ENCODE measurements at regions not wholly inside any gene's neighbourhood (a gene's known extent, or its start where the extent isn't known, plus 50 kb on each side); places are given as distances from the start of the nearest gene placed in this dataset.
"Not testable (repeated sequence)": the region's sequence is repeated elsewhere in the genome, so short reads cannot be mapped to it uniquely, and the experiment has no call there.

DNA sequence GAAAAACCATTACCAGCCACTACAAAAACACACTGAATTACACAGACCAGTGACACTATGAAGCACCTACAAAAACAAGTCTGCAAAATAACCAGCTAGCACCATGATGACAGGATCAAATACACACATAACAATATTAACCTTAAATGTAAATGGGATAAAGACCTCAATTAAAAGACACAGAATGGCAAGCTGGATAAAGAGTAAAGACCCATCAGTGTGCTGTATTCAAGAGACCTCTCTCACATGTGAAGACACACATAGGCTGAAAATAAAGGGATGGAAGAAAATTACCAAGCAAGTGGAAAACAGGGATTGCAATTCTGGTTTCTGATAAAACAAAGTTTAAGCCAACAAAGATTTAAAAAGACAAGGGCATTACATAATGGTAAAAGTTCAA, 482.7 kb upstream of the MCTP2 start:
- Histone ChIP-seq H3K27me3 (ENCODE audit: control insufficient read depth in 1 of 2, insufficient read depth in 2 of 2, low read length in 2 of 2) (no peaks in the 10 kb centered on the region), H3K4me3 (ENCODE audit: low read depth in 1 of 2, low read length in 2 of 2) (no peak overlapping the region), H3K36me3 (ENCODE audit: insufficient read depth, low read length) (no peaks in the 10 kb centered on the region), H3K9ac (ENCODE audit: low read length) (no peak overlapping the region), H3K9me3 (ENCODE audit: low read length) (peaks cover 6% of the 10 kb centered on the region), H3K4me1 (ENCODE audit: insufficient read depth, low read length) (no peaks in the 10 kb centered on the region), H3K27ac (ENCODE audit: low read depth, low read length) (no peak overlapping the region)

DNA sequence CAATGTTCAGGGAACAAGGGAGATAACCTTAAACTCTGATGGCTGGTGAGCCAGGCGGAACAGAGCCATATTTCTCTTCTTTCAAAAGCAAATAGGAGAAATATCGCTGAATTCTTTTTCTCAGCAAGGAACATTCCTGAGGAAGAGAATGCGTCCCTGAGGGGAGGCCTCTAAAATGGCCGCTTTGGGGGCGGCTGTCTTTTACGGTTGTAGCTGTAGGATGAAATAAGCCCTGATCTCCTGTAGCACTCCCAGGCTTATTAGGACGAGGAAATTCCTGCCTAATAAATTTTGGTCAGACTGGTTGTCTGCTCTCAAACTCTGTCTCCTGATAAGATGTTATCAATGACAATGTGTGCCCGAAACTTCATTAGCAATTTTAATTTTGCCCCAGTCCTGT, 496.4 kb upstream of the MCTP2 start:
- H3K9ac ChIP-seq (ENCODE audit: low read length); H3K4me3 ChIP-seq (ENCODE audit: low read depth in 1 of 2, low read length in 2 of 2); H3K4me1 ChIP-seq (ENCODE audit: insufficient read depth, low read length); H3K27me3 ChIP-seq (ENCODE audit: control insufficient read depth in 1 of 2, insufficient read depth in 2 of 2, low read length in 2 of 2); H3K27ac ChIP-seq (ENCODE audit: low read depth, low read length); H3K36me3 ChIP-seq (ENCODE audit: insufficient read depth, low read length); H3K9me3 ChIP-seq (ENCODE audit: low read length): not testable (repeated sequence)

DNA sequence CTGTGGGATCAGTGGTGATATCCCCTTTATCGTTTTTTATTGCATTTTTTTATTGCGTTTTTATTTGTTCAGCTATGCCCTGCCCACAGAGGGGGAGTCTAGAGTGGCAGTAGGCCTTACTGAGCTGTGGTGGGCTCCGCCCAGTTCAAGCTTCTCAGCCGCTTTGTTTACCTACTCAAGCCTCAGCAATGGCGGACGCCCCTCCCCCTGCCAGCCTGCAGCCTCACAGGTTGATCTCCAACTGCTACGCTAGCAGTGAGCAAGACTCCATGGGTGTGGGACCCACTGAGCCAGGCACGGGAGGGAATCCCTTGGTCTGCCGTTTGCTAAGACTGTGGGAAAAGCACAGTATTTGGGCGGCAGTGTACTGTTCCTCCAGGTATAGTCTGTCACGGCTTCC, 500.6 kb upstream of the MCTP2 start:
- Histone ChIP-seq H3K27me3 (ENCODE audit: control insufficient read depth in 1 of 2, insufficient read depth in 2 of 2, low read length in 2 of 2) (no peaks in the 10 kb centered on the region), H3K9ac (ENCODE audit: low read length) (no peak overlapping the region), H3K36me3 (ENCODE audit: insufficient read depth, low read length) (no peaks in the 10 kb centered on the region), H3K4me3 (ENCODE audit: low read depth in 1 of 2, low read length in 2 of 2) (no peak overlapping the region), H3K9me3 (ENCODE audit: low read length) (no peaks in the 10 kb centered on the region), H3K4me1 (ENCODE audit: insufficient read depth, low read length) (no peaks in the 10 kb centered on the region), H3K27ac (ENCODE audit: low read depth, low read length) (no peak overlapping the region)

DNA sequence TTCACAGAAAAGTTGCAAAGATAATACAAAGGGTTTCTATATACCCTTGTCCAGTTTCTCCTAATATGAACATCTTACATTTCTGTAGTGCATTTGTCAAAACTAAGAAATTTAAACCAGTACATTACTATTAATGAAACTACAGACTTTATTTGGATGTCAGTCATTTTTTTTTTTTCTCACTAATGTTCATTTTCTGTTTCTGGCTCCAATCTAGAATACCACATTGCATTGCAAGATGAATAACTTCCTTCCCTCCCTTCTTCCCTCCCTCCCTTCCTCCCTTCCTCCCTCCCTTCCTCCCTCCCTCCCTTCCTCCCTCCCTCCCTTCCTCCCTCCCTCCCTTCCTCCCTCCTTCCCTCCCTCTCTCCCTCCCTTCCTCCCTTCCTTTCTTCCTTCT, 509.2 kb upstream of the MCTP2 start:
- H3K9ac ChIP-seq (ENCODE audit: low read length) = no peak overlapping the region
- no peaks in the 10 kb centered on the region for H3K36me3 ChIP-seq (ENCODE audit: insufficient read depth, low read length)

DNA sequence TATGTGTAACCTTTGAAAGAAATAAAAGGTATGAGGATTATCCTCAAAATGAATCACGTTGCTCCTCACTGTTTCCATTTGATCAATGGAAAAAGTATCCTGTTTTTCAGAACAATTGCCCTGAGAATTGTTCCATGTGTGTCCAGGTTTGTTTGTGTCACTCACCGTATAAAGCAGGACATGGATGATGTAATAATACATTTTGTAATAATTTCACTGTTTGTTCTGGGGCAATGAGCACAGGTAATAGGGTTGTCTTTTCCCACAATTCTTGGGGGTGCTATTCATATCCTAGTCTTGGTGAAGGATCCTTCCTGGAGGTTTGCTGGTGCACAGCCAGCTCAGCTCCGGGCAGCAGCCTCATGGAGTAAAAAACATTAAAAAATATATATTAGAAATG, 510.8 kb upstream of the MCTP2 start:
- Histone ChIP-seq H3K9me3 (ENCODE audit: low read length) (no peaks in the 10 kb centered on the region), H3K27me3 (ENCODE audit: control insufficient read depth in 1 of 2, insufficient read depth in 2 of 2, low read length in 2 of 2) (no peaks in the 10 kb centered on the region), H3K4me1 (ENCODE audit: insufficient read depth, low read length) (no peaks in the 10 kb centered on the region), H3K9ac (ENCODE audit: low read length) (no peak overlapping the region), H3K27ac (ENCODE audit: low read depth, low read length) (no peak overlapping the region), H3K36me3 (ENCODE audit: insufficient read depth, low read length) (no peaks in the 10 kb centered on the region), H3K4me3 (ENCODE audit: low read depth in 1 of 2, low read length in 2 of 2) (no peak overlapping the region)

More for the DNA sequence above, 509.2 kb upstream of the MCTP2 start:
- H3K27me3 ChIP-seq (ENCODE audit: control insufficient read depth in 1 of 2, insufficient read depth in 2 of 2, low read length in 2 of 2) = no peaks in the 10 kb centered on the region
- no peaks in the 10 kb centered on the region for H3K4me1 ChIP-seq (ENCODE audit: insufficient read depth, low read length)
- no peak overlapping the region for H3K4me3 ChIP-seq (ENCODE audit: low read depth in 1 of 2, low read length in 2 of 2)
- H3K9me3 ChIP-seq (ENCODE audit: low read length) = no peaks in the 10 kb centered on the region
- H3K27ac ChIP-seq (ENCODE audit: low read depth, low read length) = no peak overlapping the region

DNA sequence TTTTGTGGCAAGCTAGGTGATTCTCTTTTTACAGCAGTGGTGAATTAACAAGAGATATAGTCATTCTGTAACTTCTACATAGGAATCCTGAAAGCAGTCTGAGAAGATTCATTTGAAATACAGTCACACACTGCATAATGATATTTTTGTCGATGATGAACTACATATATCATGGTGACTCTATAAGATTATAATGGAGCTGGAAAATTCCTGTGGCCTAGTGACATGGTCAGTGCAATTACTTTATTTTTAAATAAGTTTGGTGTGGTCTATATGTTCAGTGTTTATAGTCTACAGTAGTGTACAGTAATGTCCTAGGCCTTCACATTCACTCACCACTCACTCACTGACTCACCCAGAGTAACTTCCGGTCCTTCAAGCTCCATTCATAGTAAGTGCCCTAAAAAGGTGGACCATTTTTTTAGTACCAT, 511.4 kb upstream of the MCTP2 start:
- Histone ChIP-seq H3K4me3 (ENCODE audit: low read depth in 1 of 2, low read length in 2 of 2) (no peak overlapping the region), H3K36me3 (ENCODE audit: insufficient read depth, low read length) (no peaks in the 10 kb centered on the region), H3K4me1 (ENCODE audit: insufficient read depth, low read length) (no peaks in the 10 kb centered on the region), H3K9ac (ENCODE audit: low read length) (no peak overlapping the region), H3K27ac (ENCODE audit: low read depth, low read length) (no peak overlapping the region), H3K27me3 (ENCODE audit: control insufficient read depth in 1 of 2, insufficient read depth in 2 of 2, low read length in 2 of 2) (no peaks in the 10 kb centered on the region), H3K9me3 (ENCODE audit: low read length) (no peaks in the 10 kb centered on the region)

DNA sequence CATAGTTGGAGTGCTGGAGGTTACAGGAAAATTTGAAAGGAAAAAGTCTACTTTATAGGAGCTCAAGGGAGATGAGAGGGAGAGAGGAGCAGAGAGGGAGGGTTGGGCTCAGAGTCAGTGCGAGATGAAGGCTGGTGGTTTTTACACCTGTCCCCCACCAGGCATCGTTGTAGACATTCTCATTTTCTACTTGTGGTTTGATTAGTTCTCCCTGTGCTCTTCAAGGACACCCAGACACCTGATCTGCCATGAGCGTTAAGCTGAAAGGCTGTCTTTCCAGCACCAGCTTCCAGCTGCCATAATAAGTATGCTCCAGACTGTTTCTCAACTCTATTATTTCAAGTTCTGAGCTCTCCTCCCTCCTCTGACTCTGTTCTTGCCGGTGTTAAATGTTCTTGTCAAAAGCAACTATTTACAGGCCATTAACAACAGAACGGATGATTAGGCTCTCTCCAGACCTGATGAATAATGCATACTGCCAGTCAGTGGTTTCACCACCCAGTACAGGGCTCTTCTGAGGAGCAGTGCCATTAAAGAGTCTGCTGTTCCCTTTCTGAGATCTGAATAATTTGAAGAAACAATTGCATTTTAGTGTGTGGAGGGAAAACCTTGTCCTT, 514.6 kb upstream of the MCTP2 start:
- no peak overlapping the region for H3K4me3 ChIP-seq (ENCODE audit: low read depth in 1 of 2, low read length in 2 of 2)
- no peaks in the 10 kb centered on the region for H3K27me3 ChIP-seq (ENCODE audit: control insufficient read depth in 1 of 2, insufficient read depth in 2 of 2, low read length in 2 of 2)
- no peak overlapping the region for H3K27ac ChIP-seq (ENCODE audit: low read depth, low read length)
- H3K9ac ChIP-seq (ENCODE audit: low read length) = no peak overlapping the region
- H3K36me3 ChIP-seq (ENCODE audit: insufficient read depth, low read length) = no peaks in the 10 kb centered on the region
- H3K9me3 ChIP-seq (ENCODE audit: low read length) = no peaks in the 10 kb centered on the region
- no peaks in the 10 kb centered on the region for H3K4me1 ChIP-seq (ENCODE audit: insufficient read depth, low read length)

DNA sequence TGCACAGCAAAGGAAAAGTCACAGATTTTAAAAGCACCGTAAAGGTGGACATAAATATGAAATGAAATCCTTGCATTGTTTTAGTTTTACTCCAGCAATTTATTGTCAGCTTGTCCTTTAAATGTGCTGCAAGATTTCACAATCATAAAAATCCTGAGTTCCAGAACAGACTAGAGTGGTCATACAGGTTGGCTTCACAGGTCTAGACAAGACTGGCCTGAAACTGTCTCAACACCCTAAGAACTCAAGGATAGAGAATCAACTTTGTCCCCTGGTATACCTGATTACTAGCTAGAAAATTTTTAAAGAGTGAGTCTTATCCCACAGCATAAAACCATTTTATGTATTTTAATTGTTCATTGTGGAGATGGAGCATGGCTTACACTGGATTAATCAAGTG, 521.7 kb upstream of the MCTP2 start:
- Histone ChIP-seq H3K9me3 (ENCODE audit: low read length) (no peaks in the 10 kb centered on the region), H3K27ac (ENCODE audit: low read depth, low read length) (no peak overlapping the region)

DNA sequence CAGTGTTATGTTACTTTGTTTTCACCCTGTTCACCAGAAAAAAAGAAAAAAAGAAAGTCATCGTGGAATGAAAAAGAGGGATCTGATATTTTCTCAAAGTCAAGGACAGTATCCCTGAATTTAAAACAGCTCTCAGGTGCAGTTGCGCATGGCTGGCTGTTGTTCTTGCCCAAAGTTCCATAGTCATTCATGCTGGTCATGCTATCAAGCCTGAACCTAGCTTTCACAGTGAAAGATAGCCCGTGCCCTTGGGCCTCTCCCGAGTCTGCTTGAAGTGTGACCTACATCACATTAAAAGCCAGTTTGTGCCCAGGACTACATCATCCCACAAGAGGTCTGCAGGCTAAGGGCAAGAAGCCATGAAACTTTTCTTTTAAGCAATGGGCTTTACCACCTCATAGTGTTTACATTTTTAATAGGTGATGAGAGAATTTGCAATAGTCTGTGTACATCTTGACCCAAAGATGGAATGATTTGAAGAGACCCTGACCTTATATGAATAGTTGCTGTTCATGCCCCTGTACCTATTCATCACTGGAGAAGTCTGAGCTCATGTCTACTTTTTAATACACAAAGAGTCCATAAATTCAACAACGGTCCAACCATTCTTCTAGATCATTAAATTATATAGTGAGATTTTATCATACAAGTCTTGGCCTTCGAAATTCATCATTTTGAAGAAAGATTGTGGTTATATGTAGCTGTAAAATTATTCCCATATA, 522.5 kb upstream of the MCTP2 start:
- Histone ChIP-seq H3K4me1 (ENCODE audit: insufficient read depth, low read length) (no peaks in the 10 kb centered on the region), H3K27ac (ENCODE audit: low read depth, low read length) (no peak overlapping the region), H3K9ac (ENCODE audit: low read length) (no peak overlapping the region), H3K4me3 (ENCODE audit: low read depth in 1 of 2, low read length in 2 of 2) (no peak overlapping the region), H3K36me3 (ENCODE audit: insufficient read depth, low read length) (no peaks in the 10 kb centered on the region), H3K9me3 (ENCODE audit: low read length) (no peaks in the 10 kb centered on the region), H3K27me3 (ENCODE audit: control insufficient read depth in 1 of 2, insufficient read depth in 2 of 2, low read length in 2 of 2) (no peaks in the 10 kb centered on the region)

More for the DNA sequence above, 521.7 kb upstream of the MCTP2 start:
- H3K36me3 ChIP-seq (ENCODE audit: insufficient read depth, low read length) = no peaks in the 10 kb centered on the region
- H3K9ac ChIP-seq (ENCODE audit: low read length) = no peak overlapping the region
- no peaks in the 10 kb centered on the region for H3K27me3 ChIP-seq (ENCODE audit: control insufficient read depth in 1 of 2, insufficient read depth in 2 of 2, low read length in 2 of 2)
- H3K4me3 ChIP-seq (ENCODE audit: low read depth in 1 of 2, low read length in 2 of 2) = no peak overlapping the region
- H3K4me1 ChIP-seq (ENCODE audit: insufficient read depth, low read length) = no peaks in the 10 kb centered on the region

DNA sequence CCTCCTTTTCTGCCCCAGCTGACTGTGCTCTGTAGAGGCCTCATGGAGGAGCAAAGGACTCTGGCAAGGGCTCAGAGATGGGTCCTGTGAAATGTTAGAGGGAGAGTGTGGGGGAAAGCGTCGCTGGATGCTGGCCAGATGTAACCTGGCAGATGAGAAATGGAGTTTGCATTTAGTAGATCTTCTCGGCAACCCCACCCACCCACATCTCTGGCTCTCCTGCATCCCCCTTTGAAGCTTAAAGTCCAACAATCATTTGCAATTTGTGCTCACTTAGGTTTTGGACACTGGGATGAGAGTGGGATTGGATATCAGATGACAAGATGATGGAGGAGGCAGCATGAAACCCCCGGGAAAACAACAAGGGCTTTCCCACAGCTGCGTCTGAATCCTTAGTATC, 523.6 kb upstream of the MCTP2 start:
- no peaks in the 10 kb centered on the region for H3K27me3 ChIP-seq (ENCODE audit: control insufficient read depth in 1 of 2, insufficient read depth in 2 of 2, low read length in 2 of 2)
- H3K4me1 ChIP-seq (ENCODE audit: insufficient read depth, low read length) = no peaks in the 10 kb centered on the region
- H3K9ac ChIP-seq (ENCODE audit: low read length) = no peak overlapping the region
- no peak overlapping the region for H3K4me3 ChIP-seq (ENCODE audit: low read depth in 1 of 2, low read length in 2 of 2)
- no peak overlapping the region for H3K27ac ChIP-seq (ENCODE audit: low read depth, low read length)
- H3K36me3 ChIP-seq (ENCODE audit: insufficient read depth, low read length) = no peaks in the 10 kb centered on the region
- H3K9me3 ChIP-seq (ENCODE audit: low read length) = no peaks in the 10 kb centered on the region

DNA sequence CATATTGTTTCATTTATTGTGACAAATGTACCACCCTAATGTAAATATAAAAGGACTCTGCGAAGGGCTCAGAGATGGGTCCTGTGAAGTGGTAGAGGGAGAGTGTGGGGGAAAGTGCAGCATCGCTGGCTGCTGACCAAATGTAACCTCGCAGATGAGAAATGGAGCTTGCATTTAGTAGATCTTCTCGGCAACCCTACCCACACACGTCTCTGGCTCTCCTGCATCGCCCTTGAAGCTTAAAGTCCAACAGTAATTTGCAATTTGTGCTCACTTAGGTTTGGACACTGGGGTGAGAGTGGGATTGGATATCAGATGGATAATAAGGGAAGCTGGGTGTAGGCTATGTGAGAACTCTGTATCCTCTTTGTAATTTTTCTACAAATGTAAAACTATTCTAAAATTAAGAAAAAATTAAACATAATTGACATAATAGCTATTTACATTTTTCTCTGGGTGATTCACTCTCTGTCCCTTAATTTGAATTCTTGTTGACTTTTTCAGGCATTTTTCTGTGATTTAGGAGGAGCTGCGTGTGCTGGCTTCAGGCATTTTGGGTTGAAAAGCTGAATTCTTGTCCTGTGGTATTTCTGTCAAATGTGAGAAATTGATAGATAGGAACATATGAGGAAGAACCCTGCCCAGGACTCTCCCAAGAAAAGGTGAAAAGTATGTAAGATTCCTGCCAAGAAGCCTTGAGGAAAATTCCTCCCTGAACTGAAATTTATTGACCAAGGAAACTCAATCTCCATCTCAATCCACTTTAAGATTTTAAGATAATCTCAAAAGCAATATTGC, 524.7 kb upstream of the MCTP2 start:
- Histone ChIP-seq H3K27me3 (ENCODE audit: control insufficient read depth in 1 of 2, insufficient read depth in 2 of 2, low read length in 2 of 2) (no peaks in the 10 kb centered on the region), H3K27ac (ENCODE audit: low read depth, low read length) (no peak overlapping the region), H3K9ac (ENCODE audit: low read length) (no peak overlapping the region), H3K36me3 (ENCODE audit: insufficient read depth, low read length) (no peaks in the 10 kb centered on the region), H3K9me3 (ENCODE audit: low read length) (no peaks in the 10 kb centered on the region), H3K4me1 (ENCODE audit: insufficient read depth, low read length) (no peaks in the 10 kb centered on the region), H3K4me3 (ENCODE audit: low read depth in 1 of 2, low read length in 2 of 2) (no peak overlapping the region)

Measured in muscle layer of colon (tissue), 2 donors.